Aorta (tissue), 5 donors: ENCODE measurements at regions not wholly inside any gene's neighbourhood (a gene's known extent, or its start where the extent isn't known, plus 50 kb on each side); places are given as distances from the start of the nearest gene placed in this dataset.

Source experiments
- ATAC-seq: fragments of 200-7000 bp; cut with Tn5 transposase; one replicate; pipeline ENCODE4 v1.9.1; 2022; ENCODE audit warnings: moderate library complexity; ENCODE audit not compliant: low FRiP score
- DNase-seq, 2 donors: peaks; one replicate each; pipeline ENCODE4 v3.0.0-alpha.2; 2020
- H3K27ac ChIP-seq, 2 donors: one replicate each; pipeline ENCODE4 v1.5.1; 2013; ENCODE audit warnings: low read length in 2 of 2, mild to moderate bottlenecking in 2 of 2, moderate library complexity in 2 of 2, control low read depth in 1 of 2, inconsistent platforms in 1 of 2, low read depth in 1 of 2
- H3K27me3 ChIP-seq, 2 donors: one replicate each; pipeline ENCODE4 v1.6.1; 2013; ENCODE audit warnings: control low read depth in 1 of 2, low read length in 1 of 2, mild to moderate bottlenecking in 1 of 2, moderate library complexity in 1 of 2; ENCODE audit not compliant: insufficient read depth in 2 of 2, control insufficient read depth in 1 of 2
- H3K36me3 ChIP-seq, 2 donors: one replicate each; pipeline ENCODE4 v1.6.1; 2013; ENCODE audit warnings: control low read depth in 1 of 2, low read length in 1 of 2, mild to moderate bottlenecking in 1 of 2; ENCODE audit not compliant: insufficient read depth in 2 of 2, control insufficient read depth in 1 of 2
- H3K4me1 ChIP-seq, 2 donors: one replicate each; pipeline ENCODE4 v1.6.1; 2013; ENCODE audit warnings: low read length in 2 of 2, control low read depth in 1 of 2, mild to moderate bottlenecking in 1 of 2, moderate library complexity in 1 of 2; ENCODE audit not compliant: insufficient read depth in 2 of 2, control insufficient read depth in 1 of 2
- H3K4me3 ChIP-seq, 2 donors: one replicate each; pipeline ENCODE4 v1.5.1; 2013; ENCODE audit warnings: low read length in 2 of 2, control low read depth in 1 of 2, mild to moderate bottlenecking in 1 of 2
- H3K9me3 ChIP-seq: one replicate; pipeline ENCODE4 v1.6.1; 2013; ENCODE audit warnings: mild to moderate bottlenecking, low read length; ENCODE audit not compliant: control insufficient read depth
- WGBS, 2 donors: extraction: QIAGEN DNeasy Blood & Tissue Kit; methylation state at CpG; one replicate each; pipeline ENCODE4 v1.1.7; 2013; 5-methylcytosine and 5-hydroxymethylcytosine counted together
- intact Hi-C, 2 donors: fragments of 100-400 bp; cut with DNase I; formaldehyde crosslinking; loops; one replicate each; pipeline versions ENCODE4 v1.14.2 to v1.15.0; 2022
- donor health status: healthy with polysubstance abuse.
- donor health status: Bipolar disorder and iron deficiency.
- donor health status: DM: no; HTN: no; CAD: no.
- donor health status: DM: no; HTN: no; CAD: no.
- donor health status: DM: yes; HTN: yes; CAD: no.

- intact Hi-C loops = no loop called here
- Histone ChIP-seq H3K27me3 (no peaks in the 10 kb centered on the region), H3K9me3 (no peaks in the 10 kb centered on the region), H3K36me3 (no peaks in the 10 kb centered on the region), H3K4me1 (no peaks in the 10 kb centered on the region), H3K4me3 (no peak overlapping the region), H3K27ac (no peak overlapping the region)
- ATAC-seq (no peak), DNase-seq (no peak)
- 21 to 31% methylated on average over 2 of the region's 2 CpGs for WGBS, 2 donors
Measured at GRCh38 chr11:16454289-16454863, 98.0 kb upstream of the SOX6 start.

GRCh38 chr11:16448123-16448717 lies 91.9 kb upstream of the SOX6 start:
- no peaks in the 10 kb centered on the region for H3K9me3 ChIP-seq
- no peaks in the 10 kb centered on the region for H3K27me3 ChIP-seq
- 87 to 95% methylated on average over 1 of the region's 1 CpG for WGBS, 2 donors
- H3K36me3 ChIP-seq = no peaks in the 10 kb centered on the region
- DNase-seq (no peak), ATAC-seq (no peak)
- no peaks in the 10 kb centered on the region for H3K4me1 ChIP-seq
- intact Hi-C loops = no loop called here
- no peak overlapping the region for H3K4me3 ChIP-seq
- no peak overlapping the region for H3K27ac ChIP-seq

GRCh38 chr11:16441461-16441860 lies 85.1 kb upstream of the SOX6 start:
- H3K9me3 ChIP-seq = no peaks in the 10 kb centered on the region
- ATAC-seq = no peak
- 86 to 88% methylated on average over 3 of the region's 3 CpGs for WGBS, 2 donors
- DNase-seq = no peak
- H3K27ac ChIP-seq = no peak overlapping the region
- H3K36me3 ChIP-seq = no peaks in the 10 kb centered on the region
- H3K27me3 ChIP-seq = no peaks in the 10 kb centered on the region
- H3K4me1 ChIP-seq = no peaks in the 10 kb centered on the region
- H3K4me3 ChIP-seq = no peak overlapping the region
- intact Hi-C loops = no loop called here

GRCh38 chr11:16440136-16440535 lies 83.8 kb upstream of the SOX6 start:
- ATAC-seq (no peak), DNase-seq (no peak)
- no peak overlapping the region for H3K27ac ChIP-seq
- no peaks in the 10 kb centered on the region for H3K27me3 ChIP-seq
- no peaks in the 10 kb centered on the region for H3K36me3 ChIP-seq
- no peaks in the 10 kb centered on the region for H3K4me1 ChIP-seq
- H3K4me3 ChIP-seq = no peak overlapping the region
- 89 to 93% methylated on average over 5 of the region's 5 CpGs for WGBS, 2 donors
- intact Hi-C loops = no loop called here
- H3K9me3 ChIP-seq = no peaks in the 10 kb centered on the region

- H3K4me3 ChIP-seq = no peak overlapping the region
- H3K27ac ChIP-seq = no peak overlapping the region
- H3K27me3 ChIP-seq = no peaks in the 10 kb centered on the region
- no peaks in the 10 kb centered on the region for H3K9me3 ChIP-seq
- DNase-seq (no peak), ATAC-seq (no peak)
- no peaks in the 10 kb centered on the region for H3K4me1 ChIP-seq
- no peaks in the 10 kb centered on the region for H3K36me3 ChIP-seq
- WGBS, 2 donors = 21 to 34% methylated on average over 2 of the region's 2 CpGs
- intact Hi-C loops = no loop called here
Measured at GRCh38 chr11:16434036-16434435, 77.7 kb upstream of the SOX6 start.

GRCh38 chr11:16430674-16431073 lies 74.3 kb upstream of the SOX6 start:
- intact Hi-C loops = no loop called here
- H3K27ac ChIP-seq = no peak overlapping the region
- H3K4me1 ChIP-seq = no peaks in the 10 kb centered on the region
- DNase-seq (no peak), ATAC-seq (no peak)
- no peak overlapping the region for H3K4me3 ChIP-seq
- H3K27me3 ChIP-seq = no peaks in the 10 kb centered on the region
- H3K9me3 ChIP-seq = no peaks in the 10 kb centered on the region
- H3K36me3 ChIP-seq = no peaks in the 10 kb centered on the region
- 91 to 96% methylated on average over 1 of the region's 1 CpG for WGBS, 2 donors

- intact Hi-C loops = no loop called here
- Histone ChIP-seq H3K27ac (no peak overlapping the region), H3K4me3 (no peak overlapping the region), H3K36me3 (no peaks in the 10 kb centered on the region), H3K9me3 (no peaks in the 10 kb centered on the region), H3K4me1 (no peaks in the 10 kb centered on the region), H3K27me3 (peaks cover 0 to 1% of the 10 kb centered on the region in 2 donors)
- DNase-seq (no peak), ATAC-seq (no peak)
- WGBS, 2 donors = 63 to 74% methylated on average over 2 of the region's 2 CpGs
Measured at GRCh38 chr11:16421826-16422225, 65.5 kb upstream of the SOX6 start.

- Histone ChIP-seq H3K9me3 (no peaks in the 10 kb centered on the region), H3K27me3 (peaks cover 0 to 1% of the 10 kb centered on the region in 2 donors), H3K4me1 (no peaks in the 10 kb centered on the region), H3K4me3 (no peak overlapping the region), H3K36me3 (no peaks in the 10 kb centered on the region), H3K27ac (no peak overlapping the region)
- DNase-seq = no peak
- intact Hi-C loops = no loop called here
- ATAC-seq = no peak
- 50 to 57% methylated on average over 5 of the region's 5 CpGs for WGBS, 2 donors
Measured at GRCh38 chr11:16418428-16419097, 62.2 kb upstream of the SOX6 start.
